HEK293T (cell line): ENCODE measurements at regions not wholly inside any gene's neighbourhood (a gene's known extent, or its start where the extent isn't known, plus 50 kb on each side); places are given as distances from the start of the nearest gene placed in this dataset.

Source experiments
- ARNT ChIP-seq: fragments of 450-650 bp; IDR thresholded peaks from 2 replicates; pipeline ENCODE4 v1.6.1; 2017; ENCODE audit warnings: mild to moderate bottlenecking
- BHLHE40 ChIP-seq: fragments of 450-650 bp; IDR thresholded peaks from 2 replicates; pipeline ENCODE4 v1.6.1; 2016; ENCODE audit warnings: mild to moderate bottlenecking, moderate library complexity, borderline replicate concordance
- CTBP1 ChIP-seq: fragments of 450-650 bp; IDR thresholded peaks from 2 replicates; pipeline ENCODE4 v1.6.1; 2016; ENCODE audit warnings: borderline replicate concordance
- FOXA1 ChIP-seq: fragments of 450-650 bp; IDR thresholded peaks from 2 replicates; pipeline ENCODE4 v1.6.1; 2016; ENCODE audit warnings: mild to moderate bottlenecking
- FOXK2 ChIP-seq: fragments of 450-650 bp; IDR thresholded peaks from 2 replicates; pipeline ENCODE4 v1.6.1; 2016; ENCODE audit warnings: mild to moderate bottlenecking
- HDGF ChIP-seq: fragments of 450-650 bp; IDR thresholded peaks from 2 replicates; pipeline ENCODE4 v1.6.1; 2017; ENCODE audit warnings: antibody characterized with exemption, borderline replicate concordance
- L3MBTL2 ChIP-seq: fragments of 450-650 bp; conservative IDR thresholded peaks from 2 replicates; pipeline ENCODE4 v1.6.1; 2016; ENCODE audit warnings: mild to moderate bottlenecking
- NFRKB ChIP-seq: fragments of 450-650 bp; IDR thresholded peaks from 2 replicates; pipeline ENCODE4 v1.6.1; 2016; ENCODE audit warnings: mild to moderate bottlenecking, moderate library complexity
- SP1 ChIP-seq: fragments of 450-650 bp; IDR thresholded peaks from 2 replicates; pipeline ENCODE4 v1.6.1; 2017
- TARDBP ChIP-seq: fragments of 450-650 bp; IDR thresholded peaks from 2 replicates; pipeline ENCODE4 v1.6.1; 2016

GRCh38 chr1:87474098-87474497 is 145.4 kb downstream of the LMO4 start:
- TF ChIP-seq CTBP1 (no peak), BHLHE40 (no peak), ARNT (no peak), TARDBP (no peak), HDGF (no peak), FOXA1 (no peak), SP1 (no peak), FOXK2 (no peak), NFRKB (no peak), L3MBTL2 (no peak)
